ENCODE measurements at regions not wholly inside any gene's neighbourhood (a gene's known extent, or its start where the extent isn't known, plus 50 kb on each side); places are given as distances from the start of the nearest gene placed in this dataset.
"Not testable (repeated sequence)": the region's sequence is repeated elsewhere in the genome, so short reads cannot be mapped to it uniquely, and the experiment has no call there.

- no peak for DNase-seq
Measured at GRCh38 chr9:104334549-104334948, 169.5 kb upstream of the OR13F1 start.

GRCh38 chr9:104339692-104340091, 164.4 kb upstream of the OR13F1 start:
- DNase-seq = no peak

- DNase-seq = no peak
Measured at GRCh38 chr9:104342552-104342951, 161.5 kb upstream of the OR13F1 start.

- no peak for DNase-seq
Measured at GRCh38 chr9:104345061-104345460, 159.0 kb upstream of the OR13F1 start.

GRCh38 chr9:104350541-104350940, 153.5 kb upstream of the OR13F1 start:
- no peak for DNase-seq

- no peak for DNase-seq
Measured at GRCh38 chr9:104351726-104352125, 152.3 kb upstream of the OR13F1 start.

- no peak for DNase-seq
Measured at GRCh38 chr9:104361207-104361606, 142.9 kb upstream of the OR13F1 start.

- DNase-seq = no peak
Measured at GRCh38 chr9:104362912-104363472, 141.1 kb upstream of the OR13F1 start.

- no peak for DNase-seq
Measured at GRCh38 chr9:104367507-104367906, 136.6 kb upstream of the OR13F1 start.

- DNase-seq = not testable (repeated sequence)
Measured at GRCh38 chr9:104368318-104368717, 135.7 kb upstream of the OR13F1 start.

- DNase-seq = no peak
Measured at GRCh38 chr9:104374711-104375110, 129.4 kb upstream of the OR13F1 start.

- no peak for DNase-seq
Measured at GRCh38 chr9:104386013-104386412, 118.0 kb upstream of the OR13F1 start.

- DNase-seq = peak in 1 of 2 experiments; percentile 41
Measured at GRCh38 chr9:104386425-104387069, 117.5 kb upstream of the OR13F1 start.

- no peak for DNase-seq
Measured at GRCh38 chr9:104388071-104388470, 116.0 kb upstream of the OR13F1 start.

- no peak for DNase-seq
Measured at GRCh38 chr9:104389341-104389740, 114.7 kb upstream of the OR13F1 start.

- DNase-seq = peak in 1 of 2 experiments; percentile 1
Measured at GRCh38 chr9:104394901-104395300, 109.2 kb upstream of the OR13F1 start.

GRCh38 chr9:104412238-104412637, 91.8 kb upstream of the OR13F1 start:
- no peak for DNase-seq

- no peak for DNase-seq
Measured at GRCh38 chr9:104416470-104416869, 87.6 kb upstream of the OR13F1 start.

- DNase-seq = no peak
Measured at GRCh38 chr9:104417296-104417695, 86.8 kb upstream of the OR13F1 start.

GRCh38 chr9:104429031-104429546, 75.0 kb upstream of the OR13F1 start:
- DNase-seq = no peak

- DNase-seq = no peak
Measured at GRCh38 chr9:104435059-104435458, 69.0 kb upstream of the OR13F1 start.

GRCh38 chr9:104448036-104448435, 56.0 kb upstream of the OR13F1 start:
- no peak for DNase-seq
